HepG2 (cell line): ENCODE measurements at regions not wholly inside any gene's neighbourhood (a gene's known extent, or its start where the extent isn't known, plus 50 kb on each side); places are given as distances from the start of the nearest gene placed in this dataset.

ENCODE experiments used
- ATAC-seq: fragments of 200-7000 bp; cut with Tn5 transposase; 3 replicates; pipeline ENCODE4 v1.9.1; 2020; ENCODE audit warnings: mild to moderate bottlenecking, moderate library complexity
- BruUV-seq: library from RNA; stranded (reverse); fragments of 400-500 nt; replicated peaks from 2 replicates; lab custom pipeline; 2021; lab: Mats Ljungman, UMichigan
- CTCF ChIA-PET: fragments of 300-600 bp; formaldehyde crosslinking; extraction: SDS; loops from one replicate; lab custom pipeline; 2021; ENCODE audit warnings: low total read pairs, inconsistent platforms, low intra/inter-chr PET ratio; lab: Yijun Ruan, JAX
- POLR2A ChIA-PET: fragments of 350-600 bp; sonication (Branson Sonifier 250); formaldehyde crosslinking; loops from one replicate; lab custom pipeline; 2020; ENCODE audit warnings: antibody characterized with exemption, inconsistent platforms; lab: Yijun Ruan, JAX
- DNase-seq: peaks from one replicate; pipeline ENCODE4 v3.0.0-alpha.2; 2015; ENCODE audit warnings: low spot score
- FAIRE-seq: peaks from 3 replicates; lab custom pipeline; 2011; peaks lifted over from hg19 to GRCh38; lab: Jason Lieb, UNC
- H2AFZ ChIP-seq: one replicate; pipeline ENCODE4 v1.6.1; 2011; ENCODE audit warnings: low read length, inconsistent platforms
- H3K27ac ChIP-seq: fragments of 300-600 bp; 3 replicates; pipeline ENCODE4 v1.8.0; 2011; ENCODE audit warnings: mixed run types, mild to moderate bottlenecking, mixed read lengths, low read length, inconsistent platforms; ENCODE audit not compliant: insufficient read depth; ENCODE audit errors: extremely low read length
- H3K27me3 ChIP-seq, 2 experiments: fragments of 200-600 bp in 1 of 2; 2 replicates in 1 of 2; 3 replicates in 1 of 2; pipeline versions ENCODE4 v1.6.0 to v1.8.0; 2011; ENCODE audit warnings: low read length in 2 of 2, mild to moderate bottlenecking in 2 of 2, moderate library complexity in 2 of 2, inconsistent platforms in 1 of 2; ENCODE audit not compliant: insufficient read depth in 2 of 2, control insufficient read depth in 1 of 2
- H3K36me3 ChIP-seq, 2 experiments: fragments of 200-600 bp in 1 of 2; replicated peaks in 1 of 2; 2 replicates in 1 of 2; 3 replicates in 1 of 2; pipeline versions ENCODE4 v1.5.1 to v1.8.0; 2011; ENCODE audit warnings: low read length in 2 of 2, inconsistent platforms in 1 of 2; ENCODE audit not compliant: insufficient read depth in 2 of 2, control insufficient read depth in 1 of 2
- H3K4me1 ChIP-seq: 2 replicates; pipeline ENCODE4 v1.5.1; 2012; ENCODE audit warnings: low read length, inconsistent platforms; ENCODE audit not compliant: insufficient read depth
- H3K4me2 ChIP-seq: 2 replicates; pipeline ENCODE4 v1.6.0; 2011; ENCODE audit warnings: low read depth, low read length, inconsistent platforms
- H3K4me3 ChIP-seq, 3 experiments: fragments of 200-600 bp in 1 of 3; sonication (generic), shearing (Covaris generic) in 1 of 3; replicated peaks in 1 of 3; 2 replicates each; pipeline ENCODE4 v1.5.1; 2011 to 2016; ENCODE audit warnings: low read length in 3 of 3, inconsistent platforms in 2 of 3, low read depth in 2 of 3, mild to moderate bottlenecking in 2 of 3, control low read depth in 1 of 3, mixed read lengths in 1 of 3; ENCODE audit not compliant: insufficient read depth in 1 of 3
- H3K79me2 ChIP-seq: one replicate; pipeline ENCODE4 v1.6.1; 2011; ENCODE audit warnings: low read length, inconsistent platforms; ENCODE audit not compliant: insufficient read depth
- H3K9ac ChIP-seq: 2 replicates; pipeline ENCODE4 v1.6.0; 2011; ENCODE audit warnings: mild to moderate bottlenecking, low read depth, low read length, inconsistent platforms; ENCODE audit not compliant: insufficient read depth
- H3K9me3 ChIP-seq: 2 replicates; pipeline ENCODE4 v1.5.1; 2012; ENCODE audit warnings: mild to moderate bottlenecking, low read length
- H4K20me1 ChIP-seq: 2 replicates; pipeline ENCODE4 v1.6.0; 2011; ENCODE audit warnings: inconsistent platforms, mild to moderate bottlenecking, low read length, moderate library complexity; ENCODE audit not compliant: insufficient read depth
- CEBPB ChIP-seq: IDR thresholded peaks from 2 replicates; pipeline ENCODE4 v1.6.1; 2011; ENCODE audit warnings: low read depth, low read length, improper control_type of control experiment, borderline replicate concordance
- JUND ChIP-seq: sonication (generic); formaldehyde crosslinking; IDR thresholded peaks from 2 replicates; pipeline ENCODE4 v1.8.0; 2022; ENCODE audit warnings: mild to moderate bottlenecking, missing genetic modification reagents
- NR2F6 ChIP-seq, 2 experiments: IDR thresholded peaks; 2 replicates each; pipeline ENCODE4 v1.6.1; 2016; ENCODE audit warnings: antibody characterized with exemption in 1 of 2, mild to moderate bottlenecking in 1 of 2
- TBX3 ChIP-seq: fragments of 450-650 bp; IDR thresholded peaks from 2 replicates; pipeline ENCODE4 v1.6.1; 2017; ENCODE audit warnings: antibody characterized with exemption, mild to moderate bottlenecking, inconsistent platforms, borderline replicate concordance
- ZNF382 ChIP-seq: sonication (generic); formaldehyde crosslinking; IDR thresholded peaks from 2 replicates; pipeline ENCODE4 v1.5.0; 2020; ENCODE audit warnings: missing genetic modification reagents, mild to moderate bottlenecking, borderline replicate concordance
- ZNF496 ChIP-seq: sonication (generic); formaldehyde crosslinking; IDR thresholded peaks from 2 replicates; pipeline ENCODE4 v1.8.1; 2023; ENCODE audit warnings: mild to moderate bottlenecking, moderate library complexity, missing genetic modification reagents; ENCODE audit not compliant: insufficient replicate concordance
- WGBS: methylation state at CpG from one replicate; pipeline ENCODE4 v1.1.6; 2017; ENCODE audit warnings: low lambda C conversion rate; 5-methylcytosine and 5-hydroxymethylcytosine counted together
- in situ Hi-C: cut with HindIII; loops from 2 replicates; pipeline ENCODE4 v1.10.0; 2017; ENCODE audit warnings: low pct_unique_long_range_greater_than_20kb; ENCODE audit not compliant: extremely low pct_ligation_motif_present
- intact Hi-C: fragments of 100-400 bp; cut with micrococcal nuclease; formaldehyde crosslinking; loops from one replicate; pipeline ENCODE4 v1.10.0; 2022; ENCODE audit not compliant: unreplicated experiment
- TF ChIP-seq, protein P1 (sequence below): sonication (generic); formaldehyde crosslinking; IDR thresholded peaks from 2 replicates; pipeline ENCODE4 v1.5.0; 2020; ENCODE audit warnings: missing genetic modification reagents, mild to moderate bottlenecking, borderline replicate concordance

GRCh38 chr6:21898107-21898796 lies 304.7 kb downstream of the SOX4 start:
- Histone ChIP-seq H3K4me1 (no peaks in the 10 kb centered on the region), H3K27me3 (no peaks in the 10 kb centered on the region), H3K27ac (no peak overlapping the region), H3K9me3 (no peaks in the 10 kb centered on the region), H3K4me3 (no peak overlapping the region), H3K36me3 (no peaks in the 10 kb centered on the region), H2AFZ (no peak overlapping the region), H3K9ac (no peak overlapping the region), H3K79me2 (no peaks in the 10 kb centered on the region), H3K4me2 (no peak overlapping the region), H4K20me1 (no peaks in the 10 kb centered on the region)
- CTCF ChIA-PET: interaction anchor here (0.6 kb wide), 1 partner anchor 19 kb away, joined by 3 read pairs; no protein-coding TSS in a partner anchor
- POLR2A ChIA-PET: no interaction called here
- in situ Hi-C loops: no loop called here
- no peak for DNase-seq
- no peak for TF ChIP-seq TBX3
- TF ChIP-seq ZNF496 (CRISPR knock-in tag): no peak
- peak; percentile 68 for TF ChIP-seq CEBPB
- no peak for TF ChIP-seq ZNF382
- no peak for TF ChIP-seq NR2F6 (IDR thresholded peaks at IDR 0.05)
- no peak for TF ChIP-seq NR2F6 (CRISPR knock-in tag; IDR thresholded peaks at IDR 0.05)
- TF ChIP-seq, protein P1, sequence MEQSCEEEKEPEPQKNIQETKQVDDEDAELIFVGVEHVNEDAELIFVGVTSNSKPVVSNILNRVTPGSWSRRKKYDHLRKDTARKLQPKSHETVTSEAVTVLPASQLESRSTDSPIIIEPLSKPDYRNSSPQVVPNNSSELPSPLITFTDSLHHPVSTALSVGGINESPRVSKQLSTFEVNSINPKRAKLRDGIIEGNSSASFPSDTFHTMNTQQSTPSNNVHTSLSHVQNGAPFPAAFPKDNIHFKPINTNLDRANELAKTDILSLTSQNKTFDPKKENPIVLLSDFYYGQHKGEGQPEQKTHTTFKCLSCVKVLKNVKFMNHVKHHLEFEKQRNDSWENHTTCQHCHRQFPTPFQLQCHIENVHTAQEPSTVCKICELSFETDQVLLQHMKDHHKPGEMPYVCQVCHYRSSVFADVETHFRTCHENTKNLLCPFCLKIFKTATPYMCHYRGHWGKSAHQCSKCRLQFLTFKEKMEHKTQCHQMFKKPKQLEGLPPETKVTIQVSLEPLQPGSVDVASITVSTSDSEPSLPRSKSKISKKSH (CRISPR knock-in tag): no peak
- TF ChIP-seq JUND: no peak
- ATAC-seq: no peak
- FAIRE-seq: no peak
- no TSS peak for BruUV-seq
- 51% methylated on average over 5 of the region's 5 CpGs for WGBS
- intact Hi-C loops: no loop called here
